Kidney (tissue), 13 donors: ENCODE measurements at regions not wholly inside any gene's neighbourhood (a gene's known extent, or its start where the extent isn't known, plus 50 kb on each side); places are given as distances from the start of the nearest gene placed in this dataset.

Source experiments
- DNase-seq, 5 donors: peaks; one replicate each; pipeline ENCODE4 v3.0.0-alpha.2; 2013 to 2020
- FAIRE-seq: peaks from 2 replicates; lab custom pipeline; 2012; peaks lifted over from hg19 to GRCh38; lab: Jason Lieb, UNC
- H3K27ac ChIP-seq, 2 donors: one replicate each; pipeline ENCODE4 v1.7.0; 2013; ENCODE audit warnings: low read depth in 2 of 2, low read length in 2 of 2, inconsistent platforms in 1 of 2
- H3K27me3 ChIP-seq: one replicate; pipeline ENCODE4 v1.7.1; 2013; ENCODE audit warnings: low read length, inconsistent platforms; ENCODE audit not compliant: control insufficient read depth, insufficient read depth
- H3K36me3 ChIP-seq, 3 donors: one replicate each; pipeline versions ENCODE4 v1.7.0 to v1.7.1; 2013; ENCODE audit warnings: low read length in 3 of 3, control low read depth in 1 of 3, inconsistent platforms in 1 of 3; ENCODE audit not compliant: insufficient read depth in 3 of 3, control insufficient read depth in 2 of 3
- H3K4me1 ChIP-seq, 3 donors: one replicate each; pipeline versions ENCODE4 v1.7.0 to v1.7.1; 2013; ENCODE audit warnings: low read length in 3 of 3, inconsistent platforms in 1 of 3, low read depth in 1 of 3; ENCODE audit not compliant: control insufficient read depth in 2 of 3, insufficient read depth in 2 of 3
- H3K4me3 ChIP-seq, 3 donors: one replicate each; pipeline versions ENCODE4 v1.7.0 to v1.8.1; 2013; ENCODE audit warnings: low read length in 3 of 3, control low read depth in 1 of 3, inconsistent platforms in 1 of 3
- H3K9ac ChIP-seq, 3 donors: one replicate each; pipeline versions ENCODE4 v1.7.0 to v1.7.1; 2013; ENCODE audit warnings: low read length in 3 of 3, control low read depth in 1 of 3, inconsistent platforms in 1 of 3
- H3K9me3 ChIP-seq, 3 donors: one replicate each; pipeline versions ENCODE4 v1.7.0 to v1.7.1; 2013; ENCODE audit warnings: low read length in 3 of 3, control low read depth in 1 of 3, inconsistent platforms in 1 of 3; ENCODE audit not compliant: control insufficient read depth in 2 of 3, insufficient read depth in 1 of 3
- intact Hi-C: fragments of 100-400 bp; cut with DNase I; formaldehyde crosslinking; loops from one replicate; pipeline ENCODE4 v1.11.1; 2022
- TF ChIP-seq, protein P1 (sequence below): IDR thresholded peaks from 3 replicates; pipeline ENCODE4 v1.5.1; 2012; ENCODE audit warnings: mild to moderate bottlenecking, moderate library complexity, borderline replicate concordance; ENCODE audit not compliant: insufficient read depth; ENCODE audit errors: extremely low read depth
- donor health status: control.
- donor health status: control.
- donor health status: control.
- donor health status: control.
- donor health status: control.
- donor health status: DM: yes; HTN: yes; CAD: no.
- donor health status: Normal renal cell carcinoma (clear cell type).

DNA sequence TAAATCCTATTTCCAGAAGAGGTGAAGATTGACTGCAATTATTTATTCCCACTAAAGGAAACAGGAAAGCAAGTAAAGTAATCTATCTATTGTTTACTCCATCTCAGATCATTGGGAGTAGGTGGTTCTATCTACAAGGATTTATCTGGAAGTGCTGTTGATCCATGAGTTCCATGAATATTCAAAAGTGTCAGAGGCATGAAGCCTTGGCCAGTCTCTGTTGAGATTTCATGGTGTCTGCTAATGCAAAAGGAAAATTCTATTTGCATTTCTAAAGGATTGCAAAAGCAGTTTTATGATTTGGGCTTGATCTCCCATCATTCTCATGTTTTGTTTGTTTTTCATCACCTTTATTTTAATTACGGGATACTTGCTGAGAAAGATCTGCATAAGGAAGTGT, 102.4 kb upstream of the ST6GAL2 start:
- no peak overlapping the region for H3K9ac ChIP-seq
- FAIRE-seq, result no peak
- intact Hi-C loops, result no loop called here
- TF ChIP-seq, protein P1, sequence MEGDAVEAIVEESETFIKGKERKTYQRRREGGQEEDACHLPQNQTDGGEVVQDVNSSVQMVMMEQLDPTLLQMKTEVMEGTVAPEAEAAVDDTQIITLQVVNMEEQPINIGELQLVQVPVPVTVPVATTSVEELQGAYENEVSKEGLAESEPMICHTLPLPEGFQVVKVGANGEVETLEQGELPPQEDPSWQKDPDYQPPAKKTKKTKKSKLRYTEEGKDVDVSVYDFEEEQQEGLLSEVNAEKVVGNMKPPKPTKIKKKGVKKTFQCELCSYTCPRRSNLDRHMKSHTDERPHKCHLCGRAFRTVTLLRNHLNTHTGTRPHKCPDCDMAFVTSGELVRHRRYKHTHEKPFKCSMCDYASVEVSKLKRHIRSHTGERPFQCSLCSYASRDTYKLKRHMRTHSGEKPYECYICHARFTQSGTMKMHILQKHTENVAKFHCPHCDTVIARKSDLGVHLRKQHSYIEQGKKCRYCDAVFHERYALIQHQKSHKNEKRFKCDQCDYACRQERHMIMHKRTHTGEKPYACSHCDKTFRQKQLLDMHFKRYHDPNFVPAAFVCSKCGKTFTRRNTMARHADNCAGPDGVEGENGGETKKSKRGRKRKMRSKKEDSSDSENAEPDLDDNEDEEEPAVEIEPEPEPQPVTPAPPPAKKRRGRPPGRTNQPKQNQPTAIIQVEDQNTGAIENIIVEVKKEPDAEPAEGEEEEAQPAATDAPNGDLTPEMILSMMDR, result no peak
- no peak for DNase-seq
- no peak overlapping the region for H3K27ac ChIP-seq
- H3K4me1 ChIP-seq, result no peaks in the 10 kb centered on the region
- H3K4me3 ChIP-seq, result no peak overlapping the region
- H3K36me3 ChIP-seq, result no peaks in the 10 kb centered on the region
- no peaks in the 10 kb centered on the region for H3K27me3 ChIP-seq
- no peaks in the 10 kb centered on the region for H3K9me3 ChIP-seq

DNA sequence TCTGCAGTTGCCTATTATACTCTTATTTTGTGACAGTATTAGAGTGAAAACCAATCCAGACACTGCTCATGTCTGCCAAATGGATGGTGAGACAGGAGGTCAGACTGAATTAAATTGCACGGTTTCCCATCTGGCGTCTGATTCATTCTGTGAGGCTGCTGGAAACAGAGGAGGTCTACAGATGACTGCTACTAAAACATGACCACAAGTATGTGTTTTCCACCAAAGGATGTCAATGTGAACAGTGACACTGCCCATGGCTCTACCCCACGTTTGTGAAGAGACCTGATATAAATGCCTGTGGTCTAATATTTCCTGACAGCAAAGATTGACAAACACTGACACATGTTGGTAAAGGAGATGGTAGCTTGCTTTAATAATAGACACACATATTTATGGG, 104.3 kb upstream of the ST6GAL2 start:
- no peak overlapping the region for H3K27ac ChIP-seq
- H3K4me3 ChIP-seq, result no peak overlapping the region
- FAIRE-seq (no peak), DNase-seq (no peak)
- TF ChIP-seq, protein P1, result no peak
- no peaks in the 10 kb centered on the region for H3K9me3 ChIP-seq
- no peaks in the 10 kb centered on the region for H3K4me1 ChIP-seq
- intact Hi-C loops, result no loop called here
- no peaks in the 10 kb centered on the region for H3K27me3 ChIP-seq
- no peaks in the 10 kb centered on the region for H3K36me3 ChIP-seq
- no peak overlapping the region for H3K9ac ChIP-seq

DNA sequence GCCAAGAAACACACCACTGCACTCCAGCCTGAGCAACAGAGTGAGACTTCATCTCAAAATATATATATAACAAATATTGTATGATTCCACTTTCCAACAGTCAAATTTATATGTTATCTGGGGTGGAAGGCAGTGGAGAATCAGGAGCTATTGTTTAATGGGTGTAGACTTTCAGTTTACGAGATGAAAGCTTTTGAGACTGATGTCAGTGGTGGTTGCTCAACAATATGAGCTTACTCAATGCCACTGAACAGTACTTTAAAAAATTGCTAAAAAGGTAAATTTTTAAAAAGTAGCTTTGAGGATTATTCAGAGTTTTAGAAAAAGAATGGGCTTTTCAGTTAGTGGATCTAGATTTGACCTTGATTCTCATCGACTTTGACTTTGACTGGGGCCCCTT, 105.9 kb upstream of the ST6GAL2 start:
- no peak for FAIRE-seq
- Histone ChIP-seq H3K27ac (no peak overlapping the region), H3K9ac (no peak overlapping the region), H3K9me3 (no peaks in the 10 kb centered on the region), H3K4me1 (peaks cover 0 to 2% (median 0%) of the 10 kb centered on the region in 3 donors), H3K27me3 (no peaks in the 10 kb centered on the region), H3K4me3 (no peak overlapping the region), H3K36me3 (no peaks in the 10 kb centered on the region)
- no peak for DNase-seq
- intact Hi-C loops, result no loop called here
- TF ChIP-seq, protein P1, result no peak

DNA sequence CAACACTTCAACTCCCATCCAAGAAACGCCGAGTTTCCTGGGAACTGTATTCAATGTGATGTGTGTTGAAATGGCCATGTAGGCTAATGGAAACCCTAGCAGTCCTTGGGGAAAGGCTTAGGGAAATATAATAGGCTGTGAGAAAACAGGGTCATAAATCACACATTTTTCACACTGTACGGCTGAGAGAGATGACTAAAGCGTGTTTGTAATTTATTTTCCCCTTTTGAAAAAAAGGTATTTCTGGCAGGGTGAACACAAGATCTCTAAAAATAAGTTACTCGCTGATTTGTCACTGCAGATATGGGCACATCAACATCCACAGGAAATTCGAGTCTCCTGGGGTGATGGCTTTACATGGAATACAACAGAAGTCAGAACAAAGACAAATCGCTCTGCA, 109.6 kb upstream of the ST6GAL2 start:
- no peak for FAIRE-seq
- Histone ChIP-seq H3K4me1 (peaks cover 0 to 2% (median 0%) of the 10 kb centered on the region in 3 donors), H3K4me3 (no peak overlapping the region), H3K27me3 (no peaks in the 10 kb centered on the region), H3K36me3 (no peaks in the 10 kb centered on the region), H3K9me3 (no peaks in the 10 kb centered on the region), H3K27ac (no peak overlapping the region), H3K9ac (no peak overlapping the region)
- TF ChIP-seq, protein P1, result no peak
- intact Hi-C loops, result no loop called here
- peak in 2 of 5 donors; percentile 53 to 59 for DNase-seq
